ENCODE measurements at regions not wholly inside any gene's neighbourhood (a gene's known extent, or its start where the extent isn't known, plus 50 kb on each side); places are given as distances from the start of the nearest gene placed in this dataset.
"Not testable (repeated sequence)": the region's sequence is repeated elsewhere in the genome, so short reads cannot be mapped to it uniquely, and the experiment has no call there.

GRCh38 chr12:75692876-75693275 lies 181.5 kb upstream of the KRR1 start:
- TF ChIP-seq ARNT (IDR thresholded peaks at IDR 0.05) = no peak
- TF ChIP-seq, protein P1, sequence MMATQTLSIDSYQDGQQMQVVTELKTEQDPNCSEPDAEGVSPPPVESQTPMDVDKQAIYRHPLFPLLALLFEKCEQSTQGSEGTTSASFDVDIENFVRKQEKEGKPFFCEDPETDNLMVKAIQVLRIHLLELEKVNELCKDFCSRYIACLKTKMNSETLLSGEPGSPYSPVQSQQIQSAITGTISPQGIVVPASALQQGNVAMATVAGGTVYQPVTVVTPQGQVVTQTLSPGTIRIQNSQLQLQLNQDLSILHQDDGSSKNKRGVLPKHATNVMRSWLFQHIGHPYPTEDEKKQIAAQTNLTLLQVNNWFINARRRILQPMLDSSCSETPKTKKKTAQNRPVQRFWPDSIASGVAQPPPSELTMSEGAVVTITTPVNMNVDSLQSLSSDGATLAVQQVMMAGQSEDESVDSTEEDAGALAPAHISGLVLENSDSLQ (IDR thresholded peaks at IDR 0.05) = no peak
- no peak for TF ChIP-seq FOXA1 (IDR thresholded peaks at IDR 0.05)
- no peak for TF ChIP-seq ELF4 (IDR thresholded peaks at IDR 0.05)
- TF ChIP-seq NFRKB (IDR thresholded peaks at IDR 0.05) = no peak
- no peak for TF ChIP-seq L3MBTL2 (conservative IDR thresholded peaks at IDR 0.05)
- TF ChIP-seq CTBP1 (IDR thresholded peaks at IDR 0.05; ENCODE audit: borderline replicate concordance) = no peak
- no peak for TF ChIP-seq TARDBP (IDR thresholded peaks at IDR 0.05)
- no peak for TF ChIP-seq BHLHE40 (IDR thresholded peaks at IDR 0.05; ENCODE audit: borderline replicate concordance)
- no peak for TF ChIP-seq SP1 (IDR thresholded peaks at IDR 0.05)
- TF ChIP-seq SUZ12 (IDR thresholded peaks at IDR 0.05) = no peak
- POLR2A ChIA-PET = no interaction called here
- CTCF ChIA-PET = no interaction called here
- DNase-seq (ENCODE audit: extremely low spot score) = no peak

DNA sequence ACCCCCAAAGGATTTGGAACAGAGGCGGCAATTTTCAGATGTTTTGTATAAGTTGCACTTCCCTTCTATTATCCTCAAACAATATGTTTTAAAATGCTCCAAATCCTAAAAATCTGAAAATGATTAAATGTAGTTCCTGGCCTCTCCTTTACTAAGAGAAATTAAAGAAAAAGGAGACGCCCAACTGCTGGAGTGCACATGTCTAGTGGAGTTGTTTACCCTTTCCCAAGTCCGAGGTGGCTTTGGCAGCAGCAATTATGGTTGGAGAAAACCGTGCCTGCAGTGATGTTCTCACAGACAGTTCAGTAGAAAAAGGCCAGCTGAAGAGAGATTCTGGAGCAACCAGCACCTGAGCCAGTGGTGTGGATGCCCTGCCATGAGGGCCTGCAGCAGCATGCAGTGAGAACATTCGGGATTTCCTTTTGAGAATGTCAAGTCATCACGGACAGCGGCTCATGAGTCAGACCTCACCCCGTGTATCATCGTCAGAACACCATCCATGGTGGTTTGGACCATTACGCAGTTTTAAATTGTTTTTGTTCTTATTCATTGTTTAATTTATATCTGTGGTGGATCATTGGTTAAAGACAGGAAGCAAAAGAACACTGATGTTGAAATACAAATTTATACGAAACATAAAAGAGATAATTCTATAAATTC lies 179.0 kb upstream of the KRR1 start:
- ChIA-PET POLR2A (no interaction called here), CTCF (no interaction called here)
- TF ChIP-seq SUZ12 (IDR thresholded peaks at IDR 0.05) = no peak
- TF ChIP-seq LEF1 (IDR thresholded peaks at IDR 0.05; ENCODE audit: borderline replicate concordance) = no peak
- no peak for TF ChIP-seq ELF4 (IDR thresholded peaks at IDR 0.05)
- TF ChIP-seq NFRKB (IDR thresholded peaks at IDR 0.05) = no peak
- TF ChIP-seq, protein P1 (IDR thresholded peaks at IDR 0.05) = no peak
- no peak for TF ChIP-seq TARDBP (IDR thresholded peaks at IDR 0.05)
- TF ChIP-seq HDGF (IDR thresholded peaks at IDR 0.05; ENCODE audit: borderline replicate concordance) = no peak
- no peak for TF ChIP-seq SP1 (IDR thresholded peaks at IDR 0.05)
- TF ChIP-seq ARNT (IDR thresholded peaks at IDR 0.05) = no peak
- no peak for DNase-seq (ENCODE audit: extremely low spot score)

DNA sequence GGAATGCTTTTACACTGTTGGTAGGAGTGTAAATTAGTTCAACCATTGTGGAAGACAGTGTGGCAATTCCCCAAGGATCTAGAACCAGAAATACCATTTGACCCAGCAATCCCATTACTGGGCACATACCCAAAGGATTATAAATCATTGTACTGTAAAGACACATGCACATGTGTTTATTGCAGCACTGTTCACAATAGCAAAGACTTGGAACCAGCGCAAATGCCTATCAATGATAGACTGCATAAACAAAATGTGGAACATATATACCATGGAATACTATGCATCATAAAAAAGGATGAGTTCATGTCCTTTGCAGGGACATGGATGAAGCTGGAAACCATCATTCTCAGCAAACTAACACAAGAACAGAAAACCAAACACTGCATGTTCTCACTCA lies 174.8 kb upstream of the KRR1 start:
- POLR2A ChIA-PET; CTCF ChIA-PET; DNase-seq (ENCODE audit: extremely low spot score): not testable (repeated sequence)

GRCh38 chr12:75685617-75686225 lies 174.3 kb upstream of the KRR1 start:
- ChIA-PET POLR2A (interaction anchor here (0.6 kb wide), 1 partner anchor 41 kb away, joined by 3 read pairs; no protein-coding TSS in a partner anchor), CTCF (no interaction called here)
- TF ChIP-seq L3MBTL2 (conservative IDR thresholded peaks at IDR 0.05) = no peak
- TF ChIP-seq ZNF384 (IDR thresholded peaks at IDR 0.05) = no peak
- no peak for TF ChIP-seq CTBP1 (IDR thresholded peaks at IDR 0.05; ENCODE audit: borderline replicate concordance)
- TF ChIP-seq TARDBP (IDR thresholded peaks at IDR 0.05) = no peak
- TF ChIP-seq, protein P1 (IDR thresholded peaks at IDR 0.05) = no peak
- no peak for TF ChIP-seq ARNT (IDR thresholded peaks at IDR 0.05)
- no peak for TF ChIP-seq HDGF (IDR thresholded peaks at IDR 0.05; ENCODE audit: borderline replicate concordance)
- TF ChIP-seq LEF1 (IDR thresholded peaks at IDR 0.05; ENCODE audit: borderline replicate concordance) = no peak
- TF ChIP-seq SP1 (IDR thresholded peaks at IDR 0.05) = no peak
- TF ChIP-seq NFRKB (IDR thresholded peaks at IDR 0.05) = no peak
- TF ChIP-seq ELF4 (IDR thresholded peaks at IDR 0.05) = no peak
- no peak for DNase-seq (ENCODE audit: extremely low spot score)

DNA sequence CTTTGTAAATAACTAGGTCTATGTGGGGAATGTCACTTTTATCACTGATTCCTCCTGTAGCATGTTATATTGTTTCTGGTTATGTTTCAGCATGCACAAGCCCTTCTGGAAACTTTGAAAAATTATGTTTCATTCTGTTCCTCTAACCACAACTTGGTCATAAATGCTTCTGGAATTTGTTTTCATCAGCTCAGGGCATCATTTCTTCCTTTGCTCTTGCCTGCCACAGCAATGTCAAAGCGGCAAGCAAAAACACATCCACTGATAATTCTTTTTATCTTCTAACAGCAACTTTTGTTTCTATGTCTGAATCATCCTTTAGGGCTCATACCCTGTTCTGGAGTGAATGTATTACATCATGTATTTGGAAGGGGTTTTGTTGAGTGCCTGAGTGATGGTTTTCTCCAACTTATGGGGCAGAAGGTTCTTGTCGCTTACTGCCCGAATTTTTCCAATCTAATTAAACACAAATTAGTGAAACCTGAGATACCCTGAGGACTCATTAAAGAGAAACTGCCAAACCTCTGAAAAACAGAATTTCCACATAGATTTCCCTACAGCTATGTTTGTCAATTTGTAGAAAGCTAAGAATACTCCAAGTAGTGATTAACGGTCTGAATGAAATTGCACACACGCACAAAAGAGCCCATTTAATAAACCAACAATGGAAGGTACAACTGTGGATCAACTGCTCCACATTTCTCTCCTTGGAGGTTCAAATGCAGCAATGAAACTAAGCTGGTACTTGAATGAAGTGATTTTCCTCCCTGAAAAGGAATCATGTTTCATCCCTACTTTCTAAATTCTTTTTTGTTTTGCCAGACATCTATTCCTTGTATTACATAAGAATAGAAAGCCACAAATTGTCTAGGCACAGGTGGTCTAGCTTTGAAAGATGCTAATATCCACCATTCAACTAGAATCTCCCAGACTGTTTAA lies 173.5 kb upstream of the KRR1 start:
- CTCF ChIA-PET = no interaction called here
- no peak for TF ChIP-seq HDGF (IDR thresholded peaks at IDR 0.05; ENCODE audit: borderline replicate concordance)
- no peak for TF ChIP-seq ZNF384 (IDR thresholded peaks at IDR 0.05)
- no peak for TF ChIP-seq TARDBP (IDR thresholded peaks at IDR 0.05)
- TF ChIP-seq FOXM1 (IDR thresholded peaks at IDR 0.05; ENCODE audit: borderline replicate concordance) = no peak
- no peak for TF ChIP-seq BHLHE40 (IDR thresholded peaks at IDR 0.05; ENCODE audit: borderline replicate concordance)
- TF ChIP-seq, protein P1 (IDR thresholded peaks at IDR 0.05) = no peak
- TF ChIP-seq L3MBTL2 (conservative IDR thresholded peaks at IDR 0.05) = no peak
- TF ChIP-seq NFRKB (IDR thresholded peaks at IDR 0.05) = no peak
- no peak for TF ChIP-seq SUZ12 (IDR thresholded peaks at IDR 0.05)
- no peak for TF ChIP-seq FOXK2 (IDR thresholded peaks at IDR 0.05)
- no peak for TF ChIP-seq CTBP1 (IDR thresholded peaks at IDR 0.05; ENCODE audit: borderline replicate concordance)
- DNase-seq (ENCODE audit: extremely low spot score) = no peak
- POLR2A ChIA-PET = interaction anchor here (0.6 kb wide), 1 partner anchor 42 kb away, joined by 3 read pairs; no protein-coding TSS in a partner anchor

- CTCF ChIA-PET; POLR2A ChIA-PET; DNase-seq (ENCODE audit: extremely low spot score): not testable (repeated sequence)
These were observed 172.7 kb upstream of the KRR1 start for GRCh38 chr12:75683995-75684586.
